OCI-LY1 (cell line): ENCODE measurements at regions not wholly inside any gene's neighbourhood (a gene's known extent, or its start where the extent isn't known, plus 50 kb on each side); places are given as distances from the start of the nearest gene placed in this dataset.

Source experiments
- H2AFZ ChIP-seq: fragments of 200-600 bp; sonication (generic), shearing (Covaris generic); 2 replicates; pipeline ENCODE4 v1.6.0; 2014; ENCODE audit warnings: antibody characterized with exemption, mild to moderate bottlenecking, low read length
- H3F3A ChIP-seq: fragments of 200-600 bp; sonication (generic), shearing (Covaris generic); 2 replicates; pipeline ENCODE4 v1.6.0; 2014; ENCODE audit warnings: mild to moderate bottlenecking, antibody characterized with exemption, low read length, moderate library complexity; ENCODE audit not compliant: insufficient read depth
- H3K27ac ChIP-seq: fragments of 200-600 bp; sonication (generic); 2 replicates; pipeline ENCODE4 v1.5.1; 2014; ENCODE audit warnings: low read length, mixed run types, mild to moderate bottlenecking, low read depth; ENCODE audit not compliant: poor library complexity, severe bottlenecking
- H3K27me3 ChIP-seq: fragments of 200-600 bp; sonication (generic); 2 replicates; pipeline ENCODE4 v1.6.0; 2014; ENCODE audit warnings: antibody characterized with exemption, mild to moderate bottlenecking, low read length, moderate library complexity; ENCODE audit not compliant: insufficient read depth
- H3K36me3 ChIP-seq: fragments of 200-600 bp; sonication (generic); 2 replicates; pipeline ENCODE4 v1.6.1; 2014; ENCODE audit warnings: mild to moderate bottlenecking, antibody characterized with exemption, low read length, moderate library complexity, mixed read lengths; ENCODE audit not compliant: insufficient read depth
- H3K4me1 ChIP-seq: fragments of 200-600 bp; sonication (generic); 2 replicates; pipeline ENCODE4 v1.5.1; 2014; ENCODE audit warnings: mild to moderate bottlenecking, low read length, moderate library complexity; ENCODE audit not compliant: insufficient read depth, severe bottlenecking
- H3K4me2 ChIP-seq: fragments of 200-600 bp; sonication (generic), shearing (Covaris generic); 2 replicates; pipeline ENCODE4 v1.6.1; 2014; ENCODE audit warnings: low read length
- H3K4me3 ChIP-seq: fragments of 200-600 bp; sonication (generic); 2 replicates; pipeline ENCODE4 v1.5.1; 2014; ENCODE audit warnings: low read length, low read depth, mild to moderate bottlenecking, mixed read lengths; ENCODE audit not compliant: poor library complexity, severe bottlenecking
- H3K79me2 ChIP-seq: fragments of 200-600 bp; shearing (Covaris generic); 2 replicates; pipeline ENCODE4 v1.6.1; 2016; ENCODE audit warnings: mixed run types, low read length, mixed read lengths; ENCODE audit not compliant: insufficient read depth
- H3K9ac ChIP-seq: fragments of 200-600 bp; sonication (generic), shearing (Covaris generic); 2 replicates; pipeline ENCODE4 v1.6.1; 2014; ENCODE audit warnings: mild to moderate bottlenecking, low read length, mixed read lengths
- H3K9me2 ChIP-seq: fragments of 200-600 bp; sonication (generic), shearing (Covaris generic); 2 replicates; pipeline ENCODE4 v1.6.1; 2014; ENCODE audit warnings: low read depth, mild to moderate bottlenecking, low read length, mixed read lengths
- H3K9me3 ChIP-seq: fragments of 200-600 bp; shearing (Covaris generic); 2 replicates; pipeline ENCODE4 v1.6.1; 2014; ENCODE audit warnings: low read length, mixed read lengths
- H4K20me1 ChIP-seq: fragments of 200-600 bp; sonication (generic), shearing (Covaris generic); 2 replicates; pipeline ENCODE4 v1.6.0; 2016; ENCODE audit warnings: mild to moderate bottlenecking, low read length; ENCODE audit not compliant: insufficient read depth
- CTCF ChIP-seq: fragments of 200-600 bp; sonication (generic), shearing (Covaris generic); IDR thresholded peaks from 2 replicates; pipeline ENCODE4 v1.5.1; 2017; ENCODE audit warnings: mild to moderate bottlenecking, antibody characterized with exemption, low read length, moderate library complexity, mixed read lengths
- EZH2 ChIP-seq: fragments of 200-600 bp; sonication (generic), shearing (Covaris generic); IDR thresholded peaks from 2 replicates; pipeline ENCODE4 v1.8.0; 2017; ENCODE audit warnings: borderline replicate concordance, mixed run types, mild to moderate bottlenecking, antibody characterized with exemption, low read length, moderate library complexity, mixed read lengths

DNA sequence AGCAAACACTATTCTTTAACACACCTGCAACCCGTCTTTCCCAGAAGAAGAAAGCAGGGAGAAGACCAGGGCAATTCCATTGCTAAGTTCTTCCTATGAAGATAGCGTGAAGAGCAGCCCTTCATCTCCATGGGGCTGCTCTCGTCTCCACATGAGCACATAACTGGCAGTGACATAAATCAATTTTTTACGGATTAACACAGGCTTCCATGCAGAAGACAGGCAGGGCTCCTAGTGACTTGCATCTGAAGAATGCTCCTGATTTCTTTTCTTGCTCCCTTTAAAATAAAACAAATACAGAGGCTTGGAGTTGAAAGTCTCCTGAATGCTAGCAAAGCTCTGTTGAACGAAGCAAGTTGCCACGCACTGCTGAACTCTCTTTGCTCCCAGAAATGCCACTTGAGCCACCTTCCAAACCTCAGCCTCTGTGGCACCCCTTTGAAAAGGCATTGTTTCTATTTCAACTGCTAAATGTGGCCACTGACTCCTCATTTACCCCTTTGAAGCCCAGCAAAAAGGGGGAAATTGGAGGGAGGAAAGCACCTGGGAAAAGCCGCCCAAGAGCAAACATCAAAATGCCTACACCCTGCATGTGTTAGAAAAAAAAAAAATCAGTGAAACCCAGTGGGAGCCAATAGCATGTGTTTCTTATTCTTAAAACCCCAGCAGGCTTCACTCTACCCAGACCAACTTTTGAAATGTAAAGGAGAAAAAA lies 383.7 kb downstream of the IDS start:
- H3K27ac ChIP-seq: no peak overlapping the region
- H3K4me3 ChIP-seq: no peak overlapping the region
- no peak overlapping the region for H2AFZ ChIP-seq
- no peaks in the 10 kb centered on the region for H3K79me2 ChIP-seq
- H3K4me1 ChIP-seq: no peaks in the 10 kb centered on the region
- H4K20me1 ChIP-seq: no peaks in the 10 kb centered on the region
- H3K4me2 ChIP-seq: no peak overlapping the region
- no peaks in the 10 kb centered on the region for H3K27me3 ChIP-seq
- TF ChIP-seq CTCF: no peak
- no peak for TF ChIP-seq EZH2
- no peaks in the 10 kb centered on the region for H3K9me3 ChIP-seq
- no peaks in the 10 kb centered on the region for H3F3A ChIP-seq
- H3K9ac ChIP-seq: no peak overlapping the region
- no peaks in the 10 kb centered on the region for H3K36me3 ChIP-seq
- H3K9me2 ChIP-seq: no peaks in the 10 kb centered on the region

GRCh38 chrX:149120459-149120858 lies 384.6 kb downstream of the IDS start:
- Histone ChIP-seq H4K20me1 (no peaks in the 10 kb centered on the region), H3K27ac (no peak overlapping the region), H3K4me3 (no peak overlapping the region), H3K36me3 (no peaks in the 10 kb centered on the region), H3K4me2 (no peak overlapping the region), H3K4me1 (no peaks in the 10 kb centered on the region), H3K27me3 (no peaks in the 10 kb centered on the region), H3K9me2 (no peaks in the 10 kb centered on the region), H3K9ac (no peak overlapping the region), H3K9me3 (no peaks in the 10 kb centered on the region), H2AFZ (no peak overlapping the region), H3K79me2 (no peaks in the 10 kb centered on the region), H3F3A (no peaks in the 10 kb centered on the region)
- no peak for TF ChIP-seq CTCF
- TF ChIP-seq EZH2: no peak

- no peak overlapping the region for H3K9ac ChIP-seq
- no peaks in the 10 kb centered on the region for H3F3A ChIP-seq
These were observed 390.2 kb downstream of the IDS start for GRCh38 chrX:149114874-149115273.

More at GRCh38 chrX:149114874-149115273, 390.2 kb downstream of the IDS start:
- H3K27me3 ChIP-seq: no peaks in the 10 kb centered on the region
- no peak overlapping the region for H2AFZ ChIP-seq
- H4K20me1 ChIP-seq: no peaks in the 10 kb centered on the region
- no peak overlapping the region for H3K4me2 ChIP-seq
- H3K36me3 ChIP-seq: no peaks in the 10 kb centered on the region
- no peaks in the 10 kb centered on the region for H3K4me1 ChIP-seq
- TF ChIP-seq CTCF (no peak), EZH2 (no peak)
- H3K9me2 ChIP-seq: no peaks in the 10 kb centered on the region
- no peak overlapping the region for H3K4me3 ChIP-seq
- no peaks in the 10 kb centered on the region for H3K79me2 ChIP-seq
- H3K9me3 ChIP-seq: no peaks in the 10 kb centered on the region
- H3K27ac ChIP-seq: no peak overlapping the region
